Body of pancreas (tissue), 4 donors: ENCODE measurements at regions not wholly inside any gene's neighbourhood (a gene's known extent, or its start where the extent isn't known, plus 50 kb on each side); places are given as distances from the start of the nearest gene placed in this dataset.

Source experiments
- CTCF ChIP-seq, 7 experiments: fragments of 450-650 bp in 4 of 7; fragments of 200-600 bp in 3 of 7; sonication (generic) in 3 of 7; IDR thresholded peaks; one replicate each; pipeline ENCODE4 v1.5.1; 2016 to 2019; ENCODE audit warnings: antibody characterized with exemption in 7 of 7
- POLR2A ChIP-seq, 3 donors: fragments of 450-650 bp; IDR thresholded peaks; one replicate each; pipeline ENCODE4 v1.6.1; 2016; ENCODE audit warnings: antibody characterized with exemption in 3 of 3, mild to moderate bottlenecking in 2 of 3

GRCh38 chr22:47570851-47571250, 808.4 kb downstream of the TBC1D22A start:
- TF ChIP-seq CTCF (IDR thresholded peaks at IDR 0.05): no peak
- TF ChIP-seq POLR2A (IDR thresholded peaks at IDR 0.05): no peak
